Skin of body (tissue), 1 donor: ENCODE measurements at regions not wholly inside any gene's neighbourhood (a gene's known extent, or its start where the extent isn't known, plus 50 kb on each side); places are given as distances from the start of the nearest gene placed in this dataset.
"Not testable (repeated sequence)": the region's sequence is repeated elsewhere in the genome, so short reads cannot be mapped to it uniquely, and the experiment has no call there.

ENCODE experiments used
- DNase-seq: peaks from one replicate; lab custom pipeline; 2025; lab: John Stamatoyannopoulos, UW

DNA sequence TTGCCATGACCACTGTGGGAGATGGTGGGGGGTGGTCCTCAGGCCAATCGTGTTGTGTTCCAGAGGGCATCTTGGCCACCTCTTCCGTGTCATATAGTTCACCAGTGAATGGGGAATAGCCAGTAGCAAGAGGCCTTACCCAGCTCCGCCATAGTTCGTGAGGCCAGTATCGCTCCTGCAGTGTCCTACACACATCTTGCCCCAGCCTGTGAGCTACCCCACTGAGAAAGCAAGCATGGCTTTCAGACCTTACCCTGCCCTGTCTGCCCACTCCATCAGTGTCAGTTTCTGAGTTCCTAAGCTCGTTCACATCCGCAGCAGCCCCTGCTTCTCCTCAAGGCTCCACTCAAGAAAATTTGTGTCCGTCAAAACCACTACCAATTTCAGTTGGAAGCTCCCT is 586.0 kb upstream of the PABPC5 start:
- not testable (repeated sequence) for DNase-seq

DNA sequence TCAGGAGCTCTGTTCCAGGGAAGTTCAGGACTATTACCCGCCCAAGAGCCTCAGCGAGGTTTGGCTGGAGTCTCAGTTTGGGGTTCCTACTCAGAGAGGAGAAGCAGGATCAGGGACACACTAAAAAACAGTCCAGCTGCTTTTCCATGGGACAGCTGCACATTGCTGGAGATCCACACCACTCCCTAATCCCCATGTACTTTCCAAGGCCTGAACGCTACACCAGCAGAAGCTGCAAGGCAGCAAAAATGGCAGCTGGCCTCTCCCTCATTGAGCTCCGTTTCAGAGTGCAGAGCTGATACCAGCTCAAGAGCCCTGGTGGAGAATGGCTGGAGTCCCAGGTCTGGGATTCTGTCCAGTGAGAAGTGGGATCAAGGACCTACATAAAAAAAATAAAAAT is 551.2 kb upstream of the PABPC5 start:
- no peak for DNase-seq

DNA sequence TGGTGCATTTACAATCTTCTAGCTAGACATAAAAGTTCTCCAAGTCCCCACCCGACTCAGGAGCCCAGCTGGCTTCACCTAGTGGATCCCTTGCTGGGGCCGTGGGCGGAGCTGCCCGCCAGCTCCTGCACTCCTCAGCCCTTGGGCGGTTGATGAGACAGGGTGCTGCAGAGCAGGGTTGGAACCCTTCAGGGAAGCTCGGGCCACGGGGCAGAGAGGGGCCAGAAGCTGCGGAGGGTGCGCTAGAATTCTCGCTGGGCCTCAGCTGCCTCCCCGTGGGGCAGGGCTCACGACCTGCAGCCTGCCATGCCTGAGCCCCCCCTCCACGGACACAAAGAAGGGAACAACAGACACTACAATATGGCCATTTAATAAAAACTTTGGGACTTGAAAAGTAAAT is 519.8 kb upstream of the PABPC5 start:
- DNase-seq = not testable (repeated sequence)

DNA sequence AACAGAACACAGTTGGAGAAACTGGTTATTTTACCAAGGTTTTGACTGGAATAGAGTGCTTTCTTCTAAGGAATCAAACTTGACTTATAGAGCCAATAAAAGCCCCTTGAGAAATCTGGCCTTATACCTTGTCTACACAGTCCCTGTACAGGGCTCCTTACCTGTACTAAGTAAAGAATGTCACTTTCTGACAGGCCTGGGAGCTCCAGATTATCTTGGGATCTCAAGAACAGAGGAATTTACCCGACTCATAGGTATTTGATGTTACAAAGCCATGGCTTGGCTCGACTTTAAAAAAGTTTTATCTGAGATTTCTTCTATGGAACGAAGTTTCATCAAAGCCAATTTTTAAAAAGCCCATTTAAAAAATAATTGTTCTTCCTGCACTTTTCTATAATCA is 487.8 kb upstream of the PABPC5 start:
- not testable (repeated sequence) for DNase-seq

DNA sequence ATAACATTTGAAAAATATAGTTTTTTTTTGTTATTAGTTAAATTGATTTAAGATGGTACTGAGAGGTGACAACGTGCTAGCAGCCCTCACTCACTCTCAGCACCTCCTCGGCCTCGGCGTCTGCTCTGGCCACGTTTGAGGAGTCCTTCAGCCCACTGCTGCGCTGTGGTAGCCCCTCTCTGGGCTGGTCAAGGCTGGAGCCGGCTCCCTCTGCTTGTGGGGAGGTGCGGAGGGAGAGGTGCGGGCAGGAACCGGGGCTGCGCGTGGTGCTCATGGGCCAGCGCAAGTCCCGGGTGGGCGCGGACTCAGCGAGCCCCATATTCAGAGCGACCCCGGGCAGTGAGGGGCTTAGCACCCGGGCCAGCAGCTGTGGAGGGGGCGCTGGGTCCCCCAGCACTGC is 439.4 kb upstream of the PABPC5 start:
- not testable (repeated sequence) for DNase-seq

DNA sequence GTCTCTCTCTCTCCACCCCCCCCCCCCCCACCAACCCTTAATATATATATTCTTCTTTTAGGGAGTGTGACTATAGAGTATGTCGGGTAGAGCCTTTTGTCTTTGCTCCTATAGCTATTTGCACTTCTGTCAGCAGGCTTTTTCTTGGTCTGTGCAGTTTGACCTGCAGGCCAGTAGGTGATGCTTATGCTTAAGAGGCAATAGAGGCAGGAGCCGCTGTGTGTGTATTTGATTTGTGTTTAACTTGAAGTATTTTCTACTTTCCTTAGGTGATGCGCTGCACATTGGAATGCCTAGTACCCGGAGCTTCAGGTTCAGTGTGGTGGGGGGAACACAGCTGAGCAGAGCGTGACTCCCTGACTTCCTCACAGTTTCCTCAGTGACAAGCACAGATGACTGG is 416.5 kb upstream of the PABPC5 start:
- DNase-seq = not testable (repeated sequence)

DNA sequence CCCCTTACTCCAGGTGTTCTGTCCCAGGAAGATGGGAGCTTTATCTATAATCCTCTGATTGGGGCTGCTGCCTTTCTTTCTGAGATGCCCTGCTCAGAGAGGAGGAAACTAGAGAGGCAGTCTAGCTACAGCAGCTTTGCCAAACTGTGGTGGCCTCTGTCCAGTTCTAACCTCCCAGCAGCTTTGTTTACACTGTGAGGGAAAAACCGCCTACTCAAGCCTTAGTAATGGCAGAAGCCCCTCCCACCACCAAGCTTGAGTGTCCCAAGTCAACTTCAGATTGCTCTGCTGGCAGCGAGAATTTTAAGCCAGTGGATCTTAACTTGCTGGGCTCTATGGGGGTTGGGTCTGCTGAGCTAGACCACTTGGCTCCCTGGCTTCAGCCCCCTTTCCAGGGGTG is 394.9 kb upstream of the PABPC5 start:
- no peak for DNase-seq

DNA sequence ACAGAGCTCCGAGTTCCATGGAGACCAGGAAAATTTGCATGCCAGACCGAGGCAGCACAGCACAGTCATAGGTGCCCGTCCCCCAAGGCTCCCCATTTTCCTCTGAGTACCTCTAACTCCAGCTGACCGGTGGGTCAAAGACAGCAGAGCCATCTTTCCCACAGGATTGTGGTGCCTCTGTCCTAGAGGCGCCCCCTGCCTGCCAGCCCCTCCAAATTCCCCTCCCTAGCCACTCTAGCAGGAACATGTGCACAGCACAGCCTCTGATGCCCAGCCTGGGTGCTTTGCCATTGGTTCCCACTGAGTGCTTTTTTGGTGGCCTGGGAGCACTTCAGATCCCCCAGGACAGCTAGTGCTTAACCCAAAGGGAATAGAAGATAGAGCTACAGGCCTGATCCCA is 368.5 kb upstream of the PABPC5 start:
- no peak for DNase-seq

DNA sequence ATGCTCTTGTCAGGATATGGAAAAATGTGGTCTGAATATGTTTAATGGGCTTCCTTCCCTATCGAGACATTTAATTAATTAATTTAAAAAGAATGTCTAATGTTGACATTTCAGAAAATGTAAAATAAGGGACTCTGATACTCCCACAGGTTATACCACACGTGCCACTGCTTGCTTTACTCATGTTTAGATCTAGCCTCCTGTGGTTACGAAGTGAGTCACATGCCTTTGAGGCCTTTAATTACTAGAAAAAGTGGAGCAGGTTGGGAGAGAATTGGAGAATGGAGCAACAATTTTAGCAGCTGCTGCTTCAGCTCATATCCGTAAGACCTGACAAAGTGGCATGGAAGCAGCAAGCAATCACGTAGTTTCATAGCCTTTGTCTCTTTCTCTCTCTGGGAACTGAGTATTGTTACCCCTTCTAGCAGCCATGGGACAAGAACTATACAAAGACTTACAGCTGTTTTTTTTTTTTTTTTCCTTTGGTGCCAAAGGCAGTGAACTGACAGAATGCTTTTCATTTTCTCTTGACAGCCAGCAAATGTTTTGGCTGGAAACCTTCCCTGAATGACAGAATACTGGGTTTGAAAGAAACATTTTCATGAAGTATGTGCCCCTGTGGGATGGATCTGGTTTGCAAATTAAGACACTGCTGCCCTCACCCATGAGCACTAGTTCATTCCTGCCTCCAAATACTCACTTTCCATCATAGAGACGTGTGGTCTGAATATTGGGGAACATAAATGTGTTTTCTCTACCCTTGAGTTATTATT is 355.1 kb upstream of the PABPC5 start:
- DNase-seq = no peak

DNA sequence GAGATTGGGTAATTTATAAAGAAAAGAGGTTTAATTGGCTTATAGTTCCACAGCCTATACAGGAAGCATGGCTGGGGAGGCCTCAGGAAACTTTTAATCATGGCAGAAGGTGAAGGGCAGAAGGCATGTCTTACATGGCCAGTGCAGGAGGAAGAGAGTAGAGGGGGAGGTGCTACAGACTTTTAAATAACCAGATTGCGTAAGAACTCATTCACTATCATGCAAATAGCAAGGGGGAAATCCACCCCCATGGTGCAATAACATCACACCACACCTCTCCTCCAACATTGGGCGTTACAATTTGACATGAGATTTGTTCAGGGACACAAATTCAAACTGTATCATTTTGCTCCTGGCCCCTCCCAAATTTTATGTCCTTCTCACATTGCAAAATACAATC is 353.8 kb upstream of the PABPC5 start:
- no peak for DNase-seq

DNA sequence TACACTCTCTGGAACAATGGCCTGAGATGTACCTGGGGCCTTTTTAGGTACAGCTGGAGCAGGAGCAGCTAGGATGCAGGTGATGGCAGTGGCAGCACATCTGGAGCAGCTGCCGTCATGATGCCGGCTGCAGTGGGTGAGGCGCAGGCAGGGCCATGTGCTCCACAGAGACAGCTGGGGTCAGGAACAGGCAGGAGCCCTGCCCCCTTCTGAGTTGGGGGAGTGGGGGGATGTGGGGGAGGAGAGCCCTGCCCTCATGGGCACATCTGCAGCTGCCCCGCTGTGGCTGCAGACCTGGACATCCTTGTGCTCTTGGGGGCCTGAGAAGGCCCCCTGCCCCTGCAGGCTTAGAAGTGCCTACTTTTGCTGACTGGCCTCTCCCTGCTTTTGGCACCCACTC is 352.8 kb upstream of the PABPC5 start:
- DNase-seq = no peak

DNA sequence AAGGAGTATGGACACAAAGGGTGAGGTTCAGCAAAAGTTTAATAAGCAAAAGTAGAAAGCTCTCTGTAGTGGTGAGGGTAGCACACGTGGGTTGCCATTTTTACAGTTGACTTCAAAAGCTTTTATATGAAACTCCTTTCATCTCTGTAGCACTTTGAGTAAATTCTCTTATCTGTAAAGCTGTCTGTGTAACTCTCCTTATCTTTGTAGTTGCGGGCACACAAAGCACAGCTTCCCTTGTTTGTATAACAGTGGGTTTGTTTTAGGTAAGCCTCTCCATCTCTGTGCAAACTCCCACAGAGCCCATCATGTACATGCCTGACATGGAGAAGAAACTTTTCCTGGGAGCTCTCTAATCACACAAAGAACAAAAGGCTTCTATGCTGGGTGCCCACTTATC is 325.9 kb upstream of the PABPC5 start:
- DNase-seq = no peak

DNA sequence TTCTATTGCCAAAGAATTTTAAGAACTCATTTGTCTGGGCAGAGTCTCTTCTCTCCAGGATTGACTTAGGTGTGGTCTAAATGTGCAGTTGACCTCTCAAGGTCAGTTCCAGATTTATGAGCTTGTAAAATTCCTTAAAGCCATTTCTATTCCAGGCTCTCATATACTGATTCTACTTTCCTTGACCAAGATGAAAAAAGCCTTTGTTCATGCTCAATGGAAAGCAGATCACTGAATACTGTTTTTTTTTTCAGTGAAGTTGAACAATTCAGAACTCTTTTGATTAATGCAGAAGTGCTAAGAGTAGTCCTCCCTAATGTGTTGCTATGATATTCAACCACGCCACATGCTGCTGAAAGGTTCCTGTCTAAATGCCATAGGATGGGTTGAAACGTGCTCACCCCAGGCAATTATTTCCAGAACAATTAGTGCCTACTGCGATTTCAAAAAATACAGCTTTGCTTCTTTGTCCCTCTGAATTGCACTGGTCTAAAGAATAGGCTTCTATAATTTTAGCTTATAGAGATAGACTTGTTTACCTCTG is 312.4 kb upstream of the PABPC5 start:
- DNase-seq = no peak

DNA sequence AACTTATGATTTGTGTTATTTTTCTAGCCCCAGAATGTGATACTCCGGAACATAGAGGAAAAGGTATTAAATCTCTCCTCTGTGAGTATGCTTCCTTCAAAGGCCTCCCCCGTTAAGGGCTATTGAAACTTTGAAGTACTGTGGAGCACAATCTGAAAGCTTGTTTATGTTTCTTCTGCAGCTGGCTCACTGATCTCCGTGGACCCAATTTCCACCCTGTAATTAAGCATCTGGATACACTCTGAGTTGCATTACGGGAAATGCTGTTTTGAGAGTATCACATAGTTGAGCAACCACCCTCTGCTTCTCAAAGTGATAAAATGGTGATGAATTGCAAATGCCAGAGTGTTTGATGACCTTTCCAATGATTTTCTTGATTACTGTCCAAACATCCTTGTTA is 296.8 kb upstream of the PABPC5 start:
- peak; percentile 43 for DNase-seq
